ENCODE measurements at regions not wholly inside any gene's neighbourhood (a gene's known extent, or its start where the extent isn't known, plus 50 kb on each side); places are given as distances from the start of the nearest gene placed in this dataset.
"Not testable (repeated sequence)": the region's sequence is repeated elsewhere in the genome, so short reads cannot be mapped to it uniquely, and the experiment has no call there.

- no peak for DNase-seq (ENCODE audit: low read depth in 2 of 3, low spot score in 2 of 3)
Observed at GRCh38 chr6:139990856-139991465, 616.5 kb upstream of the CITED2 start.

DNA sequence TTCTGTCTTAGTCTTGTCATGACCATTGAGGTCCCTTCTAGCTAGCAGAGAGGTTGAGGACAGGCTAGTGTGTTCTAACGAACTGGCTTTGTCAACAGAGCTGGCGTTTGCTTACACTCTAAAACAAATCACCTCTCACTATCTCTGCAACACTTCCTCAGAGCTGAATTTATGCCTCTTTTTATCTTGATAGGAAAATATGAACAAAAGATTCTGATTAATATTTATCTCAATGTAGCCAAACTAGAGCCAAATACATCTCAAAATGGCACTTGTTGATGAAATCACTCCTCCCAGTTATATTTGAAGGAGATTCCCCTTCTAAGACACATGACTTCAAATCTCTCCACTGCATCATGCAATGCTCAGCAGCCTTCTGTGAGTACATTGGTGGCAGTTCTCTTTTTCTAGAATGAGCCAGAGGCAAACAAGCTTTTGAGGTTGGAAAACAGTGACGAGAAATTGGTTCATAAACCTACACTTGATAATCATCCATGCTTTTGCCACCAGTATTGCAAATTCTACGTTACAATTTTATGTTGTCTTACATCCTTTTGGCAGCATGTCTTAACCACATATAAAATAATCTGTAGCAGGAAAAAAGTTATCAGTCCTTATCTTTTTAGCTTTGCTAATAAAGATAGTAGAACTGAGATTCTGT, 615.7 kb upstream of the CITED2 start:
- no peak for DNase-seq (ENCODE audit: low read depth in 2 of 3, low spot score in 2 of 3)

DNA sequence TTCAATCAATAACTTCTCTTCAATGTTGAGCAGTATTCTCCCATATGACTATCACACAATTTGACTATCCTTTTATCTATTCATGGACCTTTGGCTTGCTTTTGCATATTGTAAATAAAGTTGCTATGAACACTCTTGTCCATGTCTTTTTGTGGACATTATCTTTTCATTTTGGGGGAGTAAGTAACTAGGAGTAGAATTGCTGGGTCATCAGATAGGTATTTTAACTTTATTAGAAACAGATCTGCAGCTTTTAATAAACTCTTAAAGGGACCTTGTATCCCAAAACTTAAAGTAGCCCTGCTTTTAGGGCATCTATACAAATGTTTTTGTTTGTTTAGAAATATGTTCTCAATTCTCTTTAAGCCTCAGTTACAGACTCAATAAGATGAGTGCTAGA, 614.2 kb upstream of the CITED2 start:
- no peak for DNase-seq (ENCODE audit: low read depth in 2 of 3, low spot score in 2 of 3)

DNA sequence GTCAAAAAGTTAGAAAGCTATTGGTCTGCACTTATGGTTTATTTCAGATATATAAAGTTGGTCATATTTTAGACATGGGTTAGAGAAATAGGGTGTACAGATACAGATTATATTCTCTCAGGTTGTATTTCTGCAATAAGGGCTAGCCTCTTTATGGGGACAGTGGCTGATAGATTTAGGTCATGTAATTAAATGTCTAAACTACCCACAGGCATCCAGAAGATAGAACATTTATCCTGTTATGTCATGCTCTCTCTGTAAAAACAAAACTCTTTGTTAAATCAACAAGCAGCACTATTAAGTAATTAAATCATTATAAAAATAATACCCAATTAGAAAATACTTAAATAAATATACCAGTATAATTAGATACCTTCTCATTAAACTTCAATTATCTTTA, 612.6 kb upstream of the CITED2 start:
- no peak for DNase-seq (ENCODE audit: low read depth in 2 of 3, low spot score in 2 of 3)

DNA sequence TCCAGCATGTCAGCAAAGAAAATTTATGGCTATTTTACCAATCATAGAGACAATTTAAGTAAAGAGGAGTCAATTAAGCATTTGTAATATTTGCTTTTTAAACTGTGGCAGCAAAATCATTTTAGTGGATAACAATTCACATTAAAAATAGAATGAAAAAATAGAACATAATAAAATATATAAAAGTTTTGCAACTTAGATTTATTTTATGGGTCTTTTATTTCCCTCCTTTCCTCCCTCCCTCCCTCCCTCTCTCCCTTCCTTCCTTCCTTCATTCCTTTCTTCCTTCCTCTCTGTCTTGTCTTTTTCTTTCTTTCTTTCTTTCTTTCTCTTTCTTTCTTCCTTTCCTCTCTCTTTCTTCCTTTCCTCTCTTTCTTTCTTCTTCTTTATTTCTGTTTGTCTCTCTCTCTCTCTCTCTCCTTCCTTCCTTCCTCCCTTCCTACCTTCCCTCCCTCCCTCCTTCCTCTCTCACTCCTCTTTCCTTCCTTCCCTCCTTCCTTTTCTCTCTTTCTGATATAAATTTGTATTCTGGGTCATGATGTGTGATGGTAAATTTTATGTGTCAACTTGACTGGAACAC, 610.9 kb upstream of the CITED2 start:
- no peak for DNase-seq (ENCODE audit: low read depth in 2 of 3, low spot score in 2 of 3)

- no peak for DNase-seq (ENCODE audit: low read depth in 2 of 3, low spot score in 2 of 3)
Observed at GRCh38 chr6:139984317-139984716, 609.9 kb upstream of the CITED2 start.

- no peak for DNase-seq (ENCODE audit: low read depth in 2 of 3, low spot score in 2 of 3)
Observed at GRCh38 chr6:139983555-139984276, 609.3 kb upstream of the CITED2 start.

DNA sequence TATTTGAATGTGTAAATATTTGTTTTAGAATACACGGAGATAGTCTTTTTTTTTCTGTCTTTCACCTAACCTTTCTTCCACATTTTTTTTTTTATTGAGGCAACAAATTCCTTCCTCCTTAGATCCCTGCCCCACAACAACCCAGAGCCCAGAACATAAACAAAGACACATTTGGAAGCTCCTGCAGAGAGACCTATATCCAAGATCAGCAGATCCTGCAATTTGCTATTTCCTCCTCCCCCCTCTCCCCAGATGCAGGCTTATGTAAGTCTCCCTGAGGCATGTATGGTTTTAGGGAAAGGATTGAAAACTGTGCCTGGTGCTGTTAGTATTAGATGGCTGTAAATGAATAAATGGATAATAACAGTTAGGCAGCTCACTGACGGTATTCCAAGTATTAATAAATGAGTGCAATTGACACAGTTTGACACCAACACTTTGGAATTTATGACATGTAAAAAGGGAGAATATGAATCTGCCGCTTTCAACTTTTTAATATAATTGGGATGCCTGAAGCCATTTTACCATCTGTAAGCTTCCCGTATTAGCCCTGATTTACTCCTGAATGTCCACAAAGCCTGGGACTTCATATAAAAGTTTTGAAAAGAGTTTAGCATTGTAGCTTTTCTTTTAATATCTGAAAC, 608.3 kb upstream of the CITED2 start:
- no peak for DNase-seq (ENCODE audit: low read depth in 2 of 3, low spot score in 2 of 3)

- DNase-seq (ENCODE audit: low read depth in 2 of 3, low spot score in 2 of 3) = no peak
Observed at GRCh38 chr6:139982195-139982594, 607.7 kb upstream of the CITED2 start.

DNA sequence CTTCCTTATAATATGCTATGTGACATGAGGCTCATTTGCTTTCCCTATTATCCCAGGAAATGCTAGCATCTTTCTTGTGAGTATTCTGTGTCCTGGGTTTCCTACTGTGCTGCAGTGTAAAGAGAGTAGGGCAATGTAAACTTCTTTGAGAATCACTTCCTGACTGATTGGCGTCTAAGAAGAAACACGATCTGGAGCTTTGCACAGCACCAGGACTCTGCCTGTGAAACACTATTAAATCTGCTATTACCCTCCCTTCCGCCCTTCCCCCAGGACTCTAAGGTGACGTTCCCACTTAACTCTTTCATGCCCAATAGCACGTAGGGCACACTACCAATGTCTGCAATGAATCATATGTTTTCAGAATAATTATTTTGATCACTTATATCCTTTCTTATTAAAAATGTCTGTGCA, 607.3 kb upstream of the CITED2 start:
- no peak for DNase-seq (ENCODE audit: low read depth in 2 of 3, low spot score in 2 of 3)

GRCh38 chr6:139981066-139981624, 606.7 kb upstream of the CITED2 start:
- no peak for DNase-seq (ENCODE audit: low read depth in 2 of 3, low spot score in 2 of 3)

GRCh38 chr6:139980631-139981030, 606.2 kb upstream of the CITED2 start:
- DNase-seq (ENCODE audit: low read depth in 2 of 3, low spot score in 2 of 3) = not testable (repeated sequence)

DNA sequence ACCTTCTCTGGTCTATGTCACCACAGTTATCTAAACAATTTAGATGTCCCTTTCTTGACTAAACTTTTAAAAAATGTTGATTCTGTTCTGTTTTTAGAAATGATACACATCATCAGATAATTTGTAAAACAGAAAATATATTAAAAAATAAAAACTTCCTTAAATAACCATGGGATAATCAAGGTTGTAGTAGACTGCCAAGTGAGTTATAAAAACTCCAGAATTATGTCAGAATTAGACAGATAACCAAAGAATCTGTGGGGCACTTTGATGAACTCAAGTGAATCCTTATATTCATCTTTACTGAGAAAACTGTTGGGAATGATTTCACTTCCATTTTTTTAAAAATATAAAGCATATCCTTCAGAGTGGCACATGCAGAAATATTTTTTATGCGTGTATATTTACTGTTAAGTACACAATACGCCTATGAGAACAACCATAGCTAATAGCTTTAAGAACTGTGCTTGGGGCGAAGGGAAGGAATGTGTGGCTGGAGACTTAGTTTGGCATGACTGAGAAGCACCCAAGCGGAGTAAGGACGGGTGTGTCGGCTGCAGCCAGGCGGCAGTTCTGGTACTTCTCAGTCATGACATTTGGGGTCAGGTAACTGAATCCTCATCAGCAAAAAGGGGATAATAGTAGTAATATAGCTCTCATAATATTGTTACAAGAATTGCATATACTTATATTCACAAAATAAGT, 604.7 kb upstream of the CITED2 start:
- no peak for DNase-seq (ENCODE audit: low read depth in 2 of 3, low spot score in 2 of 3)

DNA sequence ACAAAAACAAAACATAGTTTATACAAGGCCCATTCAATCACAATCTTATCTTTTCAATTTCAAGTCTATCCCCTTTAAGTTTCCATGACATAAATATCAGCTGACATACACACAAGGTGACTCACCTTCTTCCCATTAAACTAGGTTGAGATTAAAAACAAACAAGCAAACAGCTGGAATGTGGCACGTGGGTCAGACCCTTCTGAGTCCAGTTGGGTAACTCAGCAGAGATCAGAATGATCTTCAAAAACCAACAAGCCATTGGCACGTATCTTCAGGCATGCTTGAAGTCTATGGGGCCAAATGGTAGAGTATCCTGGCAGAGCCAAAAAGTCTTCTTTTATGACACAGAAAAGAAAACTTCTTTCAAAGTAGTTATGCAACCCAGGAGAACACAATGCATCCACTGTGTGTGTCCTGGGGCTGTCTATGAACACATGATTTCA, 603.5 kb upstream of the CITED2 start:
- DNase-seq (ENCODE audit: low read depth in 2 of 3, low spot score in 2 of 3) = no peak

GRCh38 chr6:139973669-139974344, 599.4 kb upstream of the CITED2 start:
- no peak for DNase-seq (ENCODE audit: low read depth in 2 of 3, low spot score in 2 of 3)

- no peak for DNase-seq (ENCODE audit: low read depth in 2 of 3, low spot score in 2 of 3)
Observed at GRCh38 chr6:139972116-139972515, 597.7 kb upstream of the CITED2 start.

- no peak for DNase-seq (ENCODE audit: low read depth in 2 of 3, low spot score in 2 of 3)
Observed at GRCh38 chr6:139970591-139970991, 596.1 kb upstream of the CITED2 start.

GRCh38 chr6:139967497-139967896, 593.0 kb upstream of the CITED2 start:
- DNase-seq (ENCODE audit: low read depth in 2 of 3, low spot score in 2 of 3) = no peak

- no peak for DNase-seq (ENCODE audit: low read depth in 2 of 3, low spot score in 2 of 3)
Observed at GRCh38 chr6:139965393-139965792, 590.9 kb upstream of the CITED2 start.

- DNase-seq (ENCODE audit: low read depth in 2 of 3, low spot score in 2 of 3) = no peak
Observed at GRCh38 chr6:139964737-139965136, 590.3 kb upstream of the CITED2 start.
